Heart left ventricle (tissue), 13 donors: ENCODE measurements at regions not wholly inside any gene's neighbourhood (a gene's known extent, or its start where the extent isn't known, plus 50 kb on each side); places are given as distances from the start of the nearest gene placed in this dataset.

Experiments
- POLR2A ChIP-seq, 2 donors: fragments of 450-650 bp; IDR thresholded peaks; one replicate each; pipeline ENCODE4 v1.6.1; 2017; ENCODE audit warnings: antibody characterized with exemption in 2 of 2, mild to moderate bottlenecking in 2 of 2, moderate library complexity in 2 of 2
- TF ChIP-seq, protein P1 (sequence below), 12 donors: fragments of 200-600 bp; sonication (generic) in 4 of 12; IDR thresholded peaks; one replicate each; pipeline versions ENCODE4 v1.5.0 to v1.8.0; 2018 to 2022; ENCODE audit warnings: antibody characterized with exemption in 12 of 12, mild to moderate bottlenecking in 5 of 12
- donor health status: ischemic (EF 13 %, LVEDD 7.1; RV severe dilation, severe dysfunction).
- donor health status: DM: no; HTN: yes; CAD: no.
- donor health status: DM: no; HTN: no; CAD: no.
- donor health status: ischemic (EF 25% LVEDD 6.9; RV normal size, moderate dysfunction).
- donor health status: ischemic (EF 25% LVEDD 5.7; RV mildly dilated, moderate dysfunction).
- donor health status: ischemic (EF 35%, LVEDD 5.7; RV mildly dilated, moderate dysfunction).
- donor health status: nonischemic (EF 11% LVEDD 7.7; RV severe dilation, severe dysfunction).
- donor health status: DM: yes; HTN: yes; CAD: no.
- donor health status: PGD.
- donor health status: ischemic (EF 29% LVEDD 5.4; RV normal size, mild dysfunction).
- donor health status: nonischemic (EF 23%, LVEDD 6.1; RV moderate dilation, normal function).

DNA sequence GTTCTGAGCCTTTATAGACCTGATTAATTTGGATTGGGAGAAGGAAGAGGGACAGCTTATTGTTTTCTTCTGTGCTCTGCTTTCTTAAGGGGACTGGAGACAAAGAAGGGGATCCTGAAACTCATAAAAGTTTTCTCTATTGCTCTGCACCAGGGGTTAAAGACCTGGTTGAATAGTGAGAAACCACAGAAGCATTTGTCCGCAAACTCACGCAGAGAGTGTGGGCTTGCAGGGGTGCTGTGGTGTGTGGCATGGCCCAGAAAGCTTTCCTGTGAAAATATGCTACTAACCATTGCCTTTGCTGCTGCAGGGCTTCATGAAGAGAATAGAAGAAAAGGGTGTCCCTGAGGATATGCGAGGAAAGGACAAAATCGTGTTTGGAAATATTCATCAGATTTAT lies 73.1 kb upstream of the UMPS start:
- TF ChIP-seq, protein P1, sequence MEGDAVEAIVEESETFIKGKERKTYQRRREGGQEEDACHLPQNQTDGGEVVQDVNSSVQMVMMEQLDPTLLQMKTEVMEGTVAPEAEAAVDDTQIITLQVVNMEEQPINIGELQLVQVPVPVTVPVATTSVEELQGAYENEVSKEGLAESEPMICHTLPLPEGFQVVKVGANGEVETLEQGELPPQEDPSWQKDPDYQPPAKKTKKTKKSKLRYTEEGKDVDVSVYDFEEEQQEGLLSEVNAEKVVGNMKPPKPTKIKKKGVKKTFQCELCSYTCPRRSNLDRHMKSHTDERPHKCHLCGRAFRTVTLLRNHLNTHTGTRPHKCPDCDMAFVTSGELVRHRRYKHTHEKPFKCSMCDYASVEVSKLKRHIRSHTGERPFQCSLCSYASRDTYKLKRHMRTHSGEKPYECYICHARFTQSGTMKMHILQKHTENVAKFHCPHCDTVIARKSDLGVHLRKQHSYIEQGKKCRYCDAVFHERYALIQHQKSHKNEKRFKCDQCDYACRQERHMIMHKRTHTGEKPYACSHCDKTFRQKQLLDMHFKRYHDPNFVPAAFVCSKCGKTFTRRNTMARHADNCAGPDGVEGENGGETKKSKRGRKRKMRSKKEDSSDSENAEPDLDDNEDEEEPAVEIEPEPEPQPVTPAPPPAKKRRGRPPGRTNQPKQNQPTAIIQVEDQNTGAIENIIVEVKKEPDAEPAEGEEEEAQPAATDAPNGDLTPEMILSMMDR (IDR thresholded peaks at IDR 0.05): no peak
- TF ChIP-seq POLR2A (IDR thresholded peaks at IDR 0.05): no peak
